C4-2B (cell line): ENCODE measurements at regions not wholly inside any gene's neighbourhood (a gene's known extent, or its start where the extent isn't known, plus 50 kb on each side); places are given as distances from the start of the nearest gene placed in this dataset.

Experiments used
- ZFX ChIP-seq: fragments of 450-650 bp; IDR thresholded peaks from 2 replicates; pipeline ENCODE4 v1.6.1; 2017
- TF ChIP-seq, protein P1 (sequence below): fragments of 450-650 bp; conservative IDR thresholded peaks from 2 replicates; pipeline ENCODE4 v1.5.1; 2017; ENCODE audit warnings: mild to moderate bottlenecking

- TF ChIP-seq, protein P1, sequence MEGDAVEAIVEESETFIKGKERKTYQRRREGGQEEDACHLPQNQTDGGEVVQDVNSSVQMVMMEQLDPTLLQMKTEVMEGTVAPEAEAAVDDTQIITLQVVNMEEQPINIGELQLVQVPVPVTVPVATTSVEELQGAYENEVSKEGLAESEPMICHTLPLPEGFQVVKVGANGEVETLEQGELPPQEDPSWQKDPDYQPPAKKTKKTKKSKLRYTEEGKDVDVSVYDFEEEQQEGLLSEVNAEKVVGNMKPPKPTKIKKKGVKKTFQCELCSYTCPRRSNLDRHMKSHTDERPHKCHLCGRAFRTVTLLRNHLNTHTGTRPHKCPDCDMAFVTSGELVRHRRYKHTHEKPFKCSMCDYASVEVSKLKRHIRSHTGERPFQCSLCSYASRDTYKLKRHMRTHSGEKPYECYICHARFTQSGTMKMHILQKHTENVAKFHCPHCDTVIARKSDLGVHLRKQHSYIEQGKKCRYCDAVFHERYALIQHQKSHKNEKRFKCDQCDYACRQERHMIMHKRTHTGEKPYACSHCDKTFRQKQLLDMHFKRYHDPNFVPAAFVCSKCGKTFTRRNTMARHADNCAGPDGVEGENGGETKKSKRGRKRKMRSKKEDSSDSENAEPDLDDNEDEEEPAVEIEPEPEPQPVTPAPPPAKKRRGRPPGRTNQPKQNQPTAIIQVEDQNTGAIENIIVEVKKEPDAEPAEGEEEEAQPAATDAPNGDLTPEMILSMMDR, result no peak
- TF ChIP-seq ZFX, result no peak
These were observed 243.9 kb upstream of the ATP10B start for GRCh38 chr5:161095953-161096352.
